GM18868 (cell line): ENCODE measurements at regions not wholly inside any gene's neighbourhood (a gene's known extent, or its start where the extent isn't known, plus 50 kb on each side); places are given as distances from the start of the nearest gene placed in this dataset.

Source experiments
- ATAC-seq: cut with Tn5 transposase; IDR thresholded peaks from one replicate; pipeline ENCODE4 v1.9.1; 2021; ENCODE audit warnings: mild to moderate bottlenecking, moderate library complexity; ENCODE audit not compliant: unreplicated experiment

DNA sequence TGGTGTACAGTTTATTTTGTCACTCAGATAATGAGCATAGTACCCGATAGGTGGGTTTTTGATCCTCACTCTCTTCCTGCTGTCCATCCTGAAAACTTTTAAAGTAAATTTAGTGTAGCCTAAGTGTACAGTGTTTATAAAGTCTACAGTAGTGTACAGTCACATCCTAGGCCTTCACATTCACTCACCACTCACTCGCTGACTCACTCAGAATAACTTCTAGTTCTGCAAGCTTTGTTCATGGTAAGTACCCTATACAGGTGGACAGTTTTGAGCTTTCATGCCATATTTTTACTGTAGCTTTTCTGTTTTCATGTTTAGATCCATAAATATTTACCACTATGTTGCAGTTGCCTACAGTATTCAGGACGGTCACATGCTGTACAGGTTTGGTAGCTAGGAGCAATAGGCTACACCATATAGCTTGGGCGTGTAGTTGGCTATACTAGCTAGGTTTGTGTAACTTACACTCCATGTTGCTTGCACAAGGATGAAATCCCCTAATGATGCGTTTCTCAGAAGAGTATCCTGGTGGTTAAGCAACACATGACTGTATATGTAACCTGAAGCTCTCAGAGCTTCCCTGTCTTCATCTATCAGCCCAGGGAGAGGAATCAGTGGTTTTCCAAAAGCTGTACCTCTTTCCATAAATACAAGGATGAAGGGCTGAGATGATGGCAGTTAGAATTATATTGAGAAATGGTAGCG lies 87.6 kb upstream of the SLC25A26 start:
- no peak for ATAC-seq

DNA sequence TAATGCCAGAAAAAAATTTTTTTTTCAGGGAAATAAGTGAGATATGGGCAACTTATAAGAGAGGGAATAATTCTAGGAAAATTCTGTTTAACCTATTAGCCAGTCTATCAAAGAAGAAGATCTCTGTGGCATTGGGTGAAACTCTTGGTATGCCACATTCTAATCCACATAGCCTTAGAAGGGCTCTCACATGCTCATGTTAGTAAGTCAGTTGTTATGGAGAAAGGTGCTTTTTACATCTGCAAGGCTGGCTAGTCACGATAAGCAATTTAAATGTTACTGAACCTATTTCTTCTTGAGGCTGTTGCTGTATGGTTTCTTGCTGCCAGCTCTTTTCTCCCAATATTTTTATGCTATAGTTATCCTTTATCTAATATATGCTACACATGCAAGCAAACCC lies 89.9 kb upstream of the MAGI1 start:
- ATAC-seq, result no peak

DNA sequence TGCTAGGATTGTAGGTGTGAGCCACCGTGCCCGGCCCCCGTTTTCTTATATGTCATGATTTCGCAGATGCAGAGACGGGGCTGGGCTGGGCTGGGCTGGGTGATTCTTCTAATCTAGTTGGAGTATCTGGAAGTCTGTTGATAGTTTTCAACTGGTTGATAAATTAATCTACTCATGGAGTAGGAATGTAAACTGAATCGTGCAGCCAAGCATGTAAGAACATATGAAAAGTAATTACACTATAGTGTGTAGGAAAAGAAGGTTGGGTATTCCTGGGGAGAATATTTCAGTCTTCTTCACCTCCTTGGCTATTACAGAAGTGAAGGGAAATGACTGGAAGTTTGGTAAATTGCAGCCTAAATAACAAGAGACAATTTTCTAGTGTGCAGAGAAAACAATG lies 82.6 kb upstream of the MAGI1 start:
- no peak for ATAC-seq

DNA sequence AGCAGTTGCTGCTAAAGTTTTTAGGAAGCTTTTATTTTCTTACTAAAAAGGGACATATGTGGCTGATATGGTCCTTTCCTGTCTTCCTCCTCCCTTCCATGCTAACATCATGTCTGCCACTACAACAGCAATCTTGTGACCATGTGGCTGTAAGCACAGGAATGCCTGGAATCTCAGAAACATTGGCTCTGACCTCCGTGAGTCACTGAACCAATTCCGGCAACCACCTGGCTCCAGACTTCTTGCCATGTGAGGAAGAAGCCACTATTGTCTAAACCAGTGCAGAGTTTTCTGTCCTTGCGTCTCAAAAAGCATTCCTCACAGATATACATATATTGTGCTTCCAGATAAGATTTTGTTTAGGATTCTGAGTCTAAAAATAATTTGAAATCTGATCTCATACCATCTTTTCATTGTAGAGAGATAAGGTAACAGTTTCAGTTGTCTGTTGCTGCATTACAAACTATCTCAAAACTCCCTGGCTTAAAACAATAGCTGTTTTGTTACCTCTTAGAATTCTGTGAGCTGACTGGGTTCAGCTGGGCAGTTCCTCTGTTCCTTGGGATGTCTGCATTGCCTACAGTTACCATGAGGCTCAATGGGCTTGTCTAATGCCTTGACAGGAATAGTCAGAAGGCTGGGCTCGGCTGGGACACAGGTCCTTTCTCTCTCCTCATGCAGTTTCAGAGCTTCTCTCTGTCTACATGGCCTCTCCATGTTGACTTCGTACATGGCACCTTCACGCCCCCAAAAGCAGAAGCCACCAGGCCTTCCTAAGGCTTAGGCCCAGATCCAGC lies 77.3 kb upstream of the MAGI1 start:
- no peak for ATAC-seq

DNA sequence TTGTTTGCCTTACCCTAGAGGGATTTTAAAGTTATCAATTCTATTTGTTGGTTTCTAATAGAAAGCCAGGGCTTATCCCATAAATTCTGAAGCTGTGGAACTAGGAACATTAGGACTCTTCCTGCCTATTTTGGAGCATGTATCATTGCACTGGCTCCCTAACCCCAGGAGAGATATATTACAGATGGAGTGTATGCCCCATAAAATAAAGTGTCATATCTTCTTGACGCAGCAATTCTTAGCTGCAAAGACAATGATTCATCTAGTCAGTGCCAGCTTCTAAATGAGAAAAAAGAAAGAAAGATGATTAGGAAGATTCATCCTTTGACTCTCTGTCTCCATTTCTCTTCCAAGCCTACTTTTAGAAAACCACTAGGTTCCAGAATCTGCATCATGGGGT lies 74.8 kb upstream of the MAGI1 start:
- no peak for ATAC-seq

DNA sequence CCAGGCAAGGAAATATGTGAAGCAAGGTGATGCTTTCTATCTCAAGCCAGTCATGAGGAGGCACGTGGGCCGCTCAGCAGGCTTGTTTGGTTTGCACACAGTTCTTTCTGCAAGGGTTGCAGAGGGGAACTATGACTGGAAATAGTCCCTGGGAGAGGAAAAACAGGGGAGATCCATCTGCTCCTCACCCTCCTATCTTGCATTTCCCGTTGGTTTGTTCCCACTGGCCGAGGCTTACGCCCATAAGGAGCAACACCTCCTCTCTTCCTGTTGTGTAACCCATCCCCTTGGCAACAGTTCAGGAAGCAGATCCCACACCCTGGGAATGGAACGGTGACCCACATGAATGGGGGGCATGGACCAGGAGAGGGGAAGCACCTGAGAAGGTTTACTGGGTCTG lies 72.1 kb upstream of the MAGI1 start:
- no peak for ATAC-seq

DNA sequence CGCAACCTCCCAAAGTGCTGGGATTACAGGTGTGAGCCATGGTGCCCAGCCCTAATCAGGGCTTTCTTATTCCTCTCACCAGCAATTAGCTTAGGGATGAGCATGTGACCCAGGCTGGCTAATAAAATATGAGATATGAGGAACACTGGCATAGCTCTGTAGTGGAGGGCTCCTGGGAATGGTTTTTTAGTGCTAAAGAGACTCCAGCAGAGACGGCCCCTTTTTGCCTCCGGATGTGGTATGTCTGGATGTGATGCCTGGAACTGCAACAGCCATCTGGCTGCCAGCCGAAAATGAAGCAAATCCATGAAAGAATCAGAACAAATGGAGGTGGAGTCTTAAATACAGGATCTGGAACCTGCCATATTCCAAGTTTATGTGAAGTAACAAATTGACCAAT lies 69.1 kb upstream of the MAGI1 start:
- no peak for ATAC-seq

DNA sequence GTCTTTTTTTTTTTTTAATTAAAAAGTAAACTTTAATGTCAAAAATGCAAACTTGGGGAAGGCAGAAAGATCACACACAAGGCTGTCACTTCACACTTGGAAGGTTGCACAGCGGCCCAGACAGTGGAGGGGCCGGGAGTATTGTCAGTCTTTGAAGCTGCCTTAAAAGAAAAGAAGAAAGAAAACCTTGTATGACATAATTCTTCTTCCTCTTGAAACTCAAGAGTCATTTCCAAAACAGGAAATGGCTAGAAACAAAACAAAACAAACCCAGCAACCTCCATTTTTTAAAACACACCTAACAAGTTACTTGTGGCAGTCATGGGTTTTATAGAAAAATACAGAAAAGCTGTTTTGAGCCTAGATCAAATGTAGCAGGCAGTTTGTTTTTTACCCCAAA lies 68.1 kb upstream of the MAGI1 start:
- ATAC-seq, result no peak

DNA sequence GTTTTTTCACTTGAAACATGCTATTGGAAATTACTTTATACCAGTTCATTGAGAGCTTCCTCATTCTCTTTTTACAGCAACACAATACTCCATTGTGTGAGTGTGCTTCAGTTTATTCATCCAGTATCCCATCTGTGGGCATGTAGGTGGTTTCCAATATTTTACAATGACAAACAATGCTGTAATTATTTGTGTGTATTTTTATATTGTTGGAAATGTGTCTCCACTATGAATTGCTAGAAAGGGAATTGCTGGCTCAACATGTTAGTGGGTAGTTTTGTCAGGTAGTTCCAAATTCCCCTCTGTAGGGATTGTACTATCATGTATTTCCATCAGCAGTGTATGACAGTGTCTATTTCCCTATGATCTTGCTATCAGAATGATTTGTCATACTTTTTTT lies 65.8 kb upstream of the MAGI1 start:
- no peak for ATAC-seq

DNA sequence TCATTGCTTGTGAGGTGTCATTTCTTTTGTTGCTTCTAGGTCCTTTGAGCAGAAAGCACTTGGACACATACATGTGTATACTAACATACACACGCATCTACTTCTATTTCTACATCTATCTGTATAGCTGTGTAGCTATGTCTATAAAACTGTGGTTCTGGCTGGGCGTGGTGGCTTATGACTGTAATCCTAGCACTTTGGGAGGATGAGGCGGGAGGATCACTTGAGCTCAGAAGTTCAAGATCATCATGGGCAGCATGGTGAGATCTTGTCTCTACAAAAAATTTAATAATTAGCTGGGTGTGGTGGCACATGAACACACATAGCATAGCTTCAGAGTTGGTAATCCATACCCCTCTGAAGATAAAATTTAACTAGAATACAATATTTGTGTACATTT lies 65.0 kb upstream of the MAGI1 start:
- no peak for ATAC-seq

DNA sequence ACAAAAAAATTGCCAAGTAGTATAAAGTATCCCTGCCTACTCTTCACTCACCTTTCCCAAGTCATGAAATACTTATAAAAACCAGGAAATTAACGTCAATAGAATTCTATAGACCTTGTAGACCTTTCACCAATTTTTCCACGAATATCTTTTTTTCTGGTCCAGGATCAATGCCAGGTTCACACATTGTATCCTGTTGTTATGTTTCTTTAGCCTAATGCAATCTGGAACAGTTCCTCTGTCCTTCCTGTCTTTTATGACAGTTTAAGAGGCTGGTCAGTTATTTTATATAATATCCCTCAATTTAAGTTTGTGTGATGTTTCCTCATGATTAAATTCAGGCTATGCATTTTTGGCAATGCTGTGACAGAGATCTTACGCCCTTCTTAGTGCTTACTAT lies 63.2 kb upstream of the MAGI1 start:
- no peak for ATAC-seq

DNA sequence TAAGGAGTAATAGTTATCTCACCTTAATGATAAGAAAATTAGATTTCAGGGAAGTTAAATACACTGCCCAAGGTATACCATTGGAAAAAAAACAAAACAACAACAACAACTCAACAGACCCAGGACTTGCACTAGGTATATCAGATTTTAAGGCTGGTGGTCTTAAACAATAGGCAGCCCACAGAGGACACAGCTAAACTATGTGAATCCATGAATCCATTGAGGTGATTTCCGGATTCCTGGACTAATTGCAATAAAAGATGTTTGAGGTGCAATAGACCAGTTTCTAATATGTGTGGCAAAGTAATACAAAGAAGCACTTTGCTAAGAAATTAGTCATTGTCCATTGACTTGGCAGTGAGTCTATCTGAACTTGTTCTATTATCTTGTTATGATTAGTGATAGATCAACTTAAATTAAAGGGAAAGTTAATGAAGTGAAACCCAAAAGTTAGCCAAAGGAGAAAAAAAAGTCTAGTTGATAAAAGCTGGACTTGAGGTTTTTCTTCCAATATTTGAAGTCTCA lies 60.9 kb upstream of the MAGI1 start:
- ATAC-seq, result no peak

DNA sequence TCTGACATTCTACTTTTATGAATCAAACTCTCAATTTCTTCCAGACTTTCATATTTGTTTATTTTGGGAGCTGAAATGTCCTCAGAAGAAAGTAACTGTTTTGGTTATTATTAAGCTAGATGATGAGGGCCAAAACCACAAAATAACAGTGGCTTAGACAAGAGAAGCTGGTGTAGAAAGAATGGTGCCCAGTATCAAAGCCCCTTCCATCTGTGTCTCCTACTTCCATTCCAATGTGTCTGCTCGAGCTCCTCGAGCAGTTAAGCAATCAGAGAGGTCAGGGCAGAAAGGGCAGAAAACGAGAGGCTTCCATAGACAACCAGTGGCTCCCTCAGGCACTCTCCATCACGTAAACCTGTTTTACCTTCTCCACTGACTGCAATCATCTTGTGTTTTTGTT lies 59.7 kb upstream of the MAGI1 start:
- ATAC-seq, result no peak

DNA sequence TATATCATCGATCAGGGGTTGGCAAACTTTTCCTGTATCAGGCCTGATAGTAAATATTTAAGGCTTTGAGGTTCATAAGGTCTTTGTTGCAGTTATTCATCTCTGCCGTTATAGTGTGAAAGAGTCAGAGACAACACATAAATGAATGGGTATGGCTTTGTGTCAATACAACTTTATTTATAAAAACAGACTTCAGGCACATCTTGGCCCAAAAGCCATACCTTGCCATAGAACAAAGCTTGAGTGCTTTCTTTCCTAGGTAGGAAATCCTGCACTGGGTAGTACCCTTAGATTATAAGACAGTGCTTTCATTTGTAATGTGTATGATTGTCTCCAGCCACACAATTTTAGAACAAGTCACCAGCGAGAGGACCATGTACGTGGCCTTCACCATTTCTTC lies 58.9 kb upstream of the MAGI1 start:
- no peak for ATAC-seq

DNA sequence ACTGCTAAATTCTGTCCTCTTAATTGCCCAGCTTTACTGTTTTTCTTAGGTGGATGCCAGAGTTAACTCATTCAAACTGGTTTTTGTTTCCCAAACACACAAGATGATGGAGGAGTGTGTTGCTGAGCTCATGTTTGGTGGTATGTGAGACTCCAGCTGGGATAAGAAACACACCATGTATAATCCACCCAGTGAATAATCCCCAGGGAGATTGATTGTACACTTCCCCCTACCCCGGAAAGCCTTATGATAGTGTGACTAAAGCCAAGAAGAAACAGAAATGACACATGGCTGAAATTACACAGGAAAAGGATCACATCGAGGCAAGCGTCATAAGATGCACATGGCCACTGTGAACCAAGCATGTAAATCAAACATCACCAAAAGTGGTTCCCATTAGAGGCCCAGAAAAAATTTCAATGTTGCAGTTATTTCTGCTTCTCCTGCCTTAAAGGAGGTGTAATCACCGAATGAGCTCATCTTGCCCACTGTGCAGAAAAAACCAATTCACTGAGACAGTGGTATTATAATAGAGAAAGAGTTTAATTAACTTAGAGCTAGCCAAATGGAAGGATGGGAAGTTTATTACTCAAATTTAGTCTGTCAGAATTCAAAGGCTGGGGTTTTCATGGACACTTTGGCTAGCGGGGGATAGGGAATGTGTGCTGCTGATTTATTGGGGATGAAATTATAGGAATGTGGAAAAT lies 56.7 kb upstream of the MAGI1 start:
- ATAC-seq, result no peak

DNA sequence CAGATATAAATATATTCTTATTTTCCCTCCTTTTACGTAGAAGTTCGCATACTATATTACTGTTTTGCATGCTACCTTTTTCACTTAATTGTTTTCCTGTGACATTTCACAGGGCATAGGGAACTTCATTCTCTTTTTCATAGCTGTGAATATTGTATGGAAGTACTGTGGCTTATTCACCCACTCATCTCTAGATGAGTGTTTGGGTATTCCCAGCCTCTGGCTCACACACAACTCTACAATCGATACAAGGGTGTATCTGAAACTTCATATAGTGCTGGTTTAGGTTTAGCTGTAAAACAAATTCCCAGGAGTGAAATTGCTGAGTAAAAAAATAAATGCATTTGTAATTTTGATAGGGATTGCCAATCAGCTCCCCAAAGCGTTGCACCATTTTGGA lies 55.3 kb upstream of the MAGI1 start:
- ATAC-seq, result peak; percentile 48

DNA sequence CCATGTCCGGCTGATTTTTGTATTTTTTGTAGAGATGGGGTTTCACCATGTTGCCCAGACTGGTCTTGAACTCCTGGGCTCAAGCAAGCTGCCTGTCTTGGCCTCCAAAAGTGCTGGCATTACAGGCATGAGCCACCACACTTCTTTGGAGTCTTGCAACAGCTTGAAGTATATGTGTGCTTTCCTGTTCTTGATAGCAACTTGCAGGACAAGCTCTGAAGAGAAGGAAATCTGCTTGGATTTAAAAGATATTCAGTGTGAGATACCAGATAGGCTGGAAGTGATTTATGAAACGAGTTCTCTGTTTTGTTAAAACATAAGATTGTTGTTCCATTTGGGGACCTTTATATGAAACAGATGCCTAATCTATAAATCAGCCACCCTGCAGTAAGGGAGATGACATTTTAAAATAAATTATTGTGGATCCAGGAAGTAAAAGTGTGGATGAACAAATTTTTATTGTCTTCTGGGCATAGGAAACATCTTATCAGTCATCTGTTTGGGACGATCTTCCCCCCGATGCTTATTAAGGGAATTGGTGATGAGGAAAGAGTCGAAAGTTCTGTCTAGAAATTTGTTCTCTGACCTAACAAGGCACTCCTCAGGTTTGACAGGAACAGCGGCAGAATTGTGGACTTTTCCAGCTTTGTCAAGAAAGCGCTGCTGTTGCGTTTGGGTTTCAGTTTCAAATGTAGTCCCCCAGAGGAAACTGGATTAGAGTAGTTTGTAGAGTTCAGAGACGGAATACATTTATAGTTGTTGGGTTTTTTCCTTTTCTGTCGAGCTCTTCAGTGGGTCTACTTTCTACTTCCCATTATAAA lies 53.7 kb upstream of the MAGI1 start:
- ATAC-seq, result no peak
